Stomach (tissue), 4 donors: ENCODE measurements at regions not wholly inside any gene's neighbourhood (a gene's known extent, or its start where the extent isn't known, plus 50 kb on each side); places are given as distances from the start of the nearest gene placed in this dataset.

Source experiments
- EP300 ChIP-seq: sonication (generic); formaldehyde crosslinking; IDR thresholded peaks from one replicate; pipeline ENCODE4 v1.6.1; 2017; ENCODE audit warnings: antibody characterized with exemption
- POLR2A ChIP-seq, 4 donors: fragments of 450-650 bp; IDR thresholded peaks; one replicate each; pipeline ENCODE4 v1.6.1; 2016; ENCODE audit warnings: antibody characterized with exemption in 4 of 4, control low read depth in 2 of 4, mild to moderate bottlenecking in 1 of 4, moderate library complexity in 1 of 4
- POLR2AphosphoS5 ChIP-seq, 3 donors: sonication (generic); formaldehyde crosslinking; IDR thresholded peaks; one replicate each; pipeline ENCODE4 v1.6.1; 2016; ENCODE audit warnings: antibody characterized with exemption in 3 of 3
- TF ChIP-seq, protein P1 (sequence below), 7 experiments: fragments of 450-650 bp in 4 of 7; fragments of 200-600 bp in 3 of 7; sonication (generic) in 3 of 7; IDR thresholded peaks; one replicate each; pipeline ENCODE4 v1.5.1; 2016 to 2019; ENCODE audit warnings: antibody characterized with exemption in 7 of 7, control low read depth in 2 of 7, mild to moderate bottlenecking in 1 of 7

DNA sequence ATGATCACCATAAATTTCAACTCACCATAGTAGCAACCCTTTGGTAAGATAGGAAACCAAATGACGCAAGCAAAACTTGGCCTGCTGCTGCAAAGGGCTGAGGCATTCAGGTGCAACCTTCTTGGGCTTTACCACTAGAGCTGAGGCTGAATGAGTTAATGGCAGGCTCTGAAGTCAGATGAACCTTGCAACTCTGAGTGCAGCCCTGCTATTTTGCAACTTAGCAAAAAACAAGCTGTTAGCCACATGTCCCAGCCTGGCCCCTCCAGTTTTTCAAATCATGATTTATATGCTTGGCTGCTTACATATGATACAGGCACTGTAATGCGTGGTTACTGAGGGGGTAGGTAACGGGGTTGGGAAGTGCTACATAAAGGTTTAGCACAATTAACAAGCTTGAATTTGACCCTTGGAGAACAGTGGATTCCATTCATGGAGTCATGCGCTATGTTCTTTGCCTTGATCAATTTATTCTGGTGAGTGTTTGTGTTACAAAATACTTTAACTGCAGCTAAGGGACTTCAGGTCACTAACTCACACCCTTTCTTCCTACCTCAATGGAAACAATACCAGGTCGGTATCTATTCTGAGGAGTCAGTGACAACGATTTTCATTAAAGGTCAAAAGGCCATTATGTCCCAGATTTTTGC, 80.5 kb upstream of the PPARGC1A start:
- TF ChIP-seq, protein P1, sequence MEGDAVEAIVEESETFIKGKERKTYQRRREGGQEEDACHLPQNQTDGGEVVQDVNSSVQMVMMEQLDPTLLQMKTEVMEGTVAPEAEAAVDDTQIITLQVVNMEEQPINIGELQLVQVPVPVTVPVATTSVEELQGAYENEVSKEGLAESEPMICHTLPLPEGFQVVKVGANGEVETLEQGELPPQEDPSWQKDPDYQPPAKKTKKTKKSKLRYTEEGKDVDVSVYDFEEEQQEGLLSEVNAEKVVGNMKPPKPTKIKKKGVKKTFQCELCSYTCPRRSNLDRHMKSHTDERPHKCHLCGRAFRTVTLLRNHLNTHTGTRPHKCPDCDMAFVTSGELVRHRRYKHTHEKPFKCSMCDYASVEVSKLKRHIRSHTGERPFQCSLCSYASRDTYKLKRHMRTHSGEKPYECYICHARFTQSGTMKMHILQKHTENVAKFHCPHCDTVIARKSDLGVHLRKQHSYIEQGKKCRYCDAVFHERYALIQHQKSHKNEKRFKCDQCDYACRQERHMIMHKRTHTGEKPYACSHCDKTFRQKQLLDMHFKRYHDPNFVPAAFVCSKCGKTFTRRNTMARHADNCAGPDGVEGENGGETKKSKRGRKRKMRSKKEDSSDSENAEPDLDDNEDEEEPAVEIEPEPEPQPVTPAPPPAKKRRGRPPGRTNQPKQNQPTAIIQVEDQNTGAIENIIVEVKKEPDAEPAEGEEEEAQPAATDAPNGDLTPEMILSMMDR (IDR thresholded peaks at IDR 0.05), result no peak
- TF ChIP-seq POLR2AphosphoS5 (IDR thresholded peaks at IDR 0.05) (no peak), POLR2A (IDR thresholded peaks at IDR 0.05) (no peak), EP300 (no peak)
